Esophagus squamous epithelium (tissue), 4 donors: ENCODE measurements at regions not wholly inside any gene's neighbourhood (a gene's known extent, or its start where the extent isn't known, plus 50 kb on each side); places are given as distances from the start of the nearest gene placed in this dataset.

Source experiments
- POLR2A ChIP-seq, 4 donors: fragments of 450-650 bp; IDR thresholded peaks; one replicate each; pipeline ENCODE4 v1.6.1; 2017; ENCODE audit warnings: antibody characterized with exemption in 4 of 4, mild to moderate bottlenecking in 4 of 4, moderate library complexity in 3 of 4
- TF ChIP-seq, protein P1 (sequence below), 6 experiments: fragments of 450-650 bp in 4 of 6; fragments of 200-600 bp in 2 of 6; sonication (generic) in 2 of 6; IDR thresholded peaks; one replicate each; pipeline ENCODE4 v1.5.1; 2016 to 2019; ENCODE audit warnings: antibody characterized with exemption in 6 of 6, mild to moderate bottlenecking in 4 of 6, moderate library complexity in 4 of 6

DNA sequence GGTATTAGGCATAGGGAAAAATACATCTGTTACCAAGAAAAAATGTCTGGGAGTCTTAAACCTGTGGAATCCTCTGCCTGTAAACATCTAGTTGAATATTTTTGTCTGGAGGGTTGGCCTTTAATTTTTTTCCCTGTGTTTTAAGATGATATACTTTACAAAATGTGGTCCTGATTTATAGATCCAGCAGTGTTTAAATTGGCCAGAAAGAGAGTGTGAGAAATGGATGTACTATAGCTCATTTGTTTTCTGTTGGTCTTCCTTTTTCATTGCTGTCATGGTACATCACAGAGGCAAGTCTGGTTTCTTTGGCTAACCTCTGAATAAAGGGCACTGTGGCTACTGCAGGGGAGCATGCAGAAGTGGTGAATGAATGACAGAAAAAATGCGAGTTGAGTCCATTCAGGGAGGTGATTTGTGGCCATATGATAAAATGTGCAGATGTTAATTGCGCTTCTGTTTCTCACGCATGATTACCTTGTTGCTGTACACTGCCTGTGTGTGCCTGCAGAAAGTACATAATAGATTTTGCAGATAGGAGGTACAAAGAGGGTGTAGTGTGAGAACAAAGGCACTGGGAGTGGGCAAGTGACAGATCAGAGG is 150.0 kb downstream of the NFKBIZ start:
- TF ChIP-seq, protein P1, sequence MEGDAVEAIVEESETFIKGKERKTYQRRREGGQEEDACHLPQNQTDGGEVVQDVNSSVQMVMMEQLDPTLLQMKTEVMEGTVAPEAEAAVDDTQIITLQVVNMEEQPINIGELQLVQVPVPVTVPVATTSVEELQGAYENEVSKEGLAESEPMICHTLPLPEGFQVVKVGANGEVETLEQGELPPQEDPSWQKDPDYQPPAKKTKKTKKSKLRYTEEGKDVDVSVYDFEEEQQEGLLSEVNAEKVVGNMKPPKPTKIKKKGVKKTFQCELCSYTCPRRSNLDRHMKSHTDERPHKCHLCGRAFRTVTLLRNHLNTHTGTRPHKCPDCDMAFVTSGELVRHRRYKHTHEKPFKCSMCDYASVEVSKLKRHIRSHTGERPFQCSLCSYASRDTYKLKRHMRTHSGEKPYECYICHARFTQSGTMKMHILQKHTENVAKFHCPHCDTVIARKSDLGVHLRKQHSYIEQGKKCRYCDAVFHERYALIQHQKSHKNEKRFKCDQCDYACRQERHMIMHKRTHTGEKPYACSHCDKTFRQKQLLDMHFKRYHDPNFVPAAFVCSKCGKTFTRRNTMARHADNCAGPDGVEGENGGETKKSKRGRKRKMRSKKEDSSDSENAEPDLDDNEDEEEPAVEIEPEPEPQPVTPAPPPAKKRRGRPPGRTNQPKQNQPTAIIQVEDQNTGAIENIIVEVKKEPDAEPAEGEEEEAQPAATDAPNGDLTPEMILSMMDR (IDR thresholded peaks at IDR 0.05): no peak
- no peak for TF ChIP-seq POLR2A (IDR thresholded peaks at IDR 0.05)
